Progenitor cell of endocrine pancreas (in vitro differentiated cells): ENCODE measurements at regions not wholly inside any gene's neighbourhood (a gene's known extent, or its start where the extent isn't known, plus 50 kb on each side); places are given as distances from the start of the nearest gene placed in this dataset.

Source experiments
- DNase-seq: peaks from one replicate; pipeline ENCODE4 v3.0.0; 2021; ENCODE audit warnings: low spot score; ENCODE audit not compliant: unreplicated experiment
- H3K27ac Mint-ChIP-seq: 2 replicates; pipeline ENCODE4 v1.8.0; 2021; ENCODE audit warnings: mild to moderate bottlenecking, moderate library complexity, mixed read lengths
- H3K27me3 Mint-ChIP-seq: 2 replicates; pipeline ENCODE4 v1.8.0; 2021; ENCODE audit warnings: mixed read lengths
- H3K36me3 Mint-ChIP-seq: 2 replicates; pipeline ENCODE4 v1.8.0; 2022; ENCODE audit warnings: mixed read lengths; ENCODE audit not compliant: insufficient read depth
- H3K4me1 Mint-ChIP-seq: 2 replicates; pipeline ENCODE4 v1.8.0; 2021; ENCODE audit warnings: low read depth, mixed read lengths
- H3K4me3 Mint-ChIP-seq: 2 replicates; pipeline ENCODE4 v1.8.0; 2021; ENCODE audit warnings: low read depth, mild to moderate bottlenecking, moderate library complexity, mixed read lengths
- H3K9me3 Mint-ChIP-seq: 2 replicates; pipeline ENCODE4 v1.8.0; 2021; ENCODE audit warnings: low read depth, mixed read lengths
- TF ChIP-seq, protein P1 (sequence below): fragments of 200-600 bp; sonication (generic); IDR thresholded peaks from one replicate; pipeline ENCODE4 v1.5.0; 2021; ENCODE audit warnings: antibody characterized with exemption, mild to moderate bottlenecking; ENCODE audit not compliant: unreplicated experiment

GRCh38 chr6:79864421-79864820, 82.9 kb downstream of the ELOVL4 start:
- no peaks in the 10 kb centered on the region for H3K36me3 Mint-ChIP-seq
- TF ChIP-seq, protein P1, sequence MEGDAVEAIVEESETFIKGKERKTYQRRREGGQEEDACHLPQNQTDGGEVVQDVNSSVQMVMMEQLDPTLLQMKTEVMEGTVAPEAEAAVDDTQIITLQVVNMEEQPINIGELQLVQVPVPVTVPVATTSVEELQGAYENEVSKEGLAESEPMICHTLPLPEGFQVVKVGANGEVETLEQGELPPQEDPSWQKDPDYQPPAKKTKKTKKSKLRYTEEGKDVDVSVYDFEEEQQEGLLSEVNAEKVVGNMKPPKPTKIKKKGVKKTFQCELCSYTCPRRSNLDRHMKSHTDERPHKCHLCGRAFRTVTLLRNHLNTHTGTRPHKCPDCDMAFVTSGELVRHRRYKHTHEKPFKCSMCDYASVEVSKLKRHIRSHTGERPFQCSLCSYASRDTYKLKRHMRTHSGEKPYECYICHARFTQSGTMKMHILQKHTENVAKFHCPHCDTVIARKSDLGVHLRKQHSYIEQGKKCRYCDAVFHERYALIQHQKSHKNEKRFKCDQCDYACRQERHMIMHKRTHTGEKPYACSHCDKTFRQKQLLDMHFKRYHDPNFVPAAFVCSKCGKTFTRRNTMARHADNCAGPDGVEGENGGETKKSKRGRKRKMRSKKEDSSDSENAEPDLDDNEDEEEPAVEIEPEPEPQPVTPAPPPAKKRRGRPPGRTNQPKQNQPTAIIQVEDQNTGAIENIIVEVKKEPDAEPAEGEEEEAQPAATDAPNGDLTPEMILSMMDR = no peak
- DNase-seq = no peak
- no peak overlapping the region for H3K27ac Mint-ChIP-seq
- H3K27me3 Mint-ChIP-seq = peaks cover 2% of the 10 kb centered on the region
- H3K9me3 Mint-ChIP-seq = no peaks in the 10 kb centered on the region
- H3K4me3 Mint-ChIP-seq = no peak overlapping the region
- peaks cover 17% of the 10 kb centered on the region for H3K4me1 Mint-ChIP-seq

DNA sequence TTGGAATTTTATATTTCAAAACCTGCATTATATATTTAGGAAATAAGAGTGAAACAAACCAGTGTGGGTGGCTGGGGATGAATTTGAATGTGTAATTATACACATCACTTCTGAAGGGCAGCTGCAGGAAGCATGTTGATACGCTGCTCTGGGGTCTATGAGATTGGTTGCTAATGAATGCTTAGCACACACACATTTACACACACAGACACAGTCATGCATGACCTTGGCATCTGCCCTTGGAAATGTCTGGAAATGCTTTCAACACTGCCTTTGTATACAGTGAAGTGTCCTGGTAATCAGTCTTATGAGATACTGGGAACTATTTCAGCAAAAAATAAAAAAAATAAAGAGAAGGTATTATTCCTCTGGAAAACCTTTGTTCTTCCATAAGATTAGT, 83.4 kb downstream of the ELOVL4 start:
- peaks cover 2% of the 10 kb centered on the region for H3K27me3 Mint-ChIP-seq

DNA sequence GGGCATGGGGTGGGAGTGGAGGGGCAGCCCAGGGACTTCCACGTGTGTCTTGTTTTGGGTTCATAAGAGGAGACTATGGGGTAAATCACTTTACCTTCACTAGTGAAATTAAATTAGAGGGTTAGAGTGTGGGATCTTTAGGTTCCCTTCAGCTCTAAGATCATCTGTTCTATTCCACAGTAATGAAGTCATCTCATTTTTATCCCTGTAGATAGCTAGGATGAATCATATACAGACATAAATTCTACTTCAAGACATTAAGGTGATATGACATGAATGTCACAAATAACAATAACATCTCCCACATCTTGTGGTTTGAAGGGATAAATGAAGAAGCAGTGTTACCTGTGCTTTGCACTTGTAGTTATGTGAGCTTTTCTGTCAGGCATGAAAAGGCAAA, 83.8 kb downstream of the ELOVL4 start:
- H3K27ac Mint-ChIP-seq = no peak overlapping the region
- H3K27me3 Mint-ChIP-seq = peaks cover 2% of the 10 kb centered on the region
- no peaks in the 10 kb centered on the region for H3K36me3 Mint-ChIP-seq
- H3K9me3 Mint-ChIP-seq = peaks cover 3% of the 10 kb centered on the region
- peaks cover 16% of the 10 kb centered on the region for H3K4me1 Mint-ChIP-seq
- TF ChIP-seq, protein P1 = no peak
- no peak for DNase-seq
- no peak overlapping the region for H3K4me3 Mint-ChIP-seq

More for the DNA sequence above, 83.4 kb downstream of the ELOVL4 start:
- H3K4me3 Mint-ChIP-seq = no peak overlapping the region
- no peaks in the 10 kb centered on the region for H3K36me3 Mint-ChIP-seq
- H3K4me1 Mint-ChIP-seq = peaks cover 15% of the 10 kb centered on the region
- H3K9me3 Mint-ChIP-seq = peaks cover 2% of the 10 kb centered on the region
- no peak overlapping the region for H3K27ac Mint-ChIP-seq
- DNase-seq = no peak
- TF ChIP-seq, protein P1 = no peak

GRCh38 chr6:79862711-79863110, 84.6 kb downstream of the ELOVL4 start:
- TF ChIP-seq, protein P1 = no peak
- Mint-ChIP-seq H3K9me3 (peaks cover 3% of the 10 kb centered on the region), H3K4me3 (no peak overlapping the region), H3K36me3 (no peaks in the 10 kb centered on the region), H3K4me1 (peaks cover 7% of the 10 kb centered on the region), H3K27ac (no peak overlapping the region), H3K27me3 (peaks cover 2% of the 10 kb centered on the region)
- DNase-seq = no peak

DNA sequence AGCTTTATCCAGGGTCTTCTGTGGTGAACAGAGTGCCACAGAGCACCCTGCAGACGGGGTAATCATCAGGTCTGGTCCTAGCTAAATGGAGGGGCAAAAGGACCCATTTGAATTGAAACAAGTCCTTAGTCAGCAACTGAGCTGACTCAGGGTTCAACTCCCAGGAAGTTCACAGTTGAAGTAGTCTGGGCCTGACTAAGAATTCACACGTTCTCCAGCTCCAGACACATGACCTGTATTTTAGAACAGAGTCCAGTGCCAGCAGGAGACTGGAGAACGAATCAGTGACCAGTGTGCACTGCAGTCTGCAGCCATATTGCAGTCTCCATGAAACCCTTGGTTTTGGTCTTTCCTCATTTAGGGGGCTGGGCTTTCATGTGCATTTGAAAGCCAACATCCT, 85.2 kb downstream of the ELOVL4 start:
- peaks cover 7% of the 10 kb centered on the region for H3K4me1 Mint-ChIP-seq
- H3K27ac Mint-ChIP-seq = no peak overlapping the region
- H3K4me3 Mint-ChIP-seq = no peak overlapping the region
- DNase-seq = no peak
- TF ChIP-seq, protein P1 = no peak
- peaks cover 2% of the 10 kb centered on the region for H3K27me3 Mint-ChIP-seq
- no peaks in the 10 kb centered on the region for H3K36me3 Mint-ChIP-seq
- peaks cover 3% of the 10 kb centered on the region for H3K9me3 Mint-ChIP-seq
